ENCODE measurements at regions not wholly inside any gene's neighbourhood (a gene's known extent, or its start where the extent isn't known, plus 50 kb on each side); places are given as distances from the start of the nearest gene placed in this dataset.

DNA sequence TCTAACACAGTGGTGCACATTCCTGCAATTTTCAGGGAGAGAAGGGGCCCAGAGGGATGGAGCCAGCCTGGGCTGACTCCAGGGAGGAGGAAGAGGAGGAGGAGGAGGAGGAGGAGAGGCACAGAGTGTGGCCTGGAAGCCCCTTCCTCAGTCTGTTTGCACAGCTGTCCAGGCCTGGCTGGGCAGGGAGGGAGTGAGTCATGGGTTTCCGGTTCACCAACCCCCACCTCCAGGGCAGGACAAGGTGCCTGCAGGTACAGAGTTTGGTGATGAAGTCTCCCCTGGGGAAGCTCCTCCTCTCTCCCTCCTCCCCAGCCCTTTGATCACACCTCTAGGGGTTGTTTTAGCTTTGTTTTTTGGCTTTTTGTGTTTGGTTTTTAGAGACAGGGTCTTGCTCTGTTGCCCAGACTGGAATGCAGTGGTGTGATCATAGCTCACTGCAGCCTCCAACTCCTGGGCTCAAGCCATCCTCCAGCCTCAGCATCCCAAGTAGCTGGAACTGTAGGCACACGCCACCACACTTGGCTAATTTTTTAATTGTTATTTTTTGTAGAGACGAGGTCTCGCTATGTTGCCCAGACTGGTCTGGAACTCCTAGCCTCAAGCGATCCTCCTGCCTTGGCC is 77.5 kb upstream of the CUX1 start:
- TF ChIP-seq POLR2A (IDR thresholded peaks at IDR 0.05) (no peak), EP300 (IDR thresholded peaks at IDR 0.05) (no peak)
- TF ChIP-seq, protein P1, sequence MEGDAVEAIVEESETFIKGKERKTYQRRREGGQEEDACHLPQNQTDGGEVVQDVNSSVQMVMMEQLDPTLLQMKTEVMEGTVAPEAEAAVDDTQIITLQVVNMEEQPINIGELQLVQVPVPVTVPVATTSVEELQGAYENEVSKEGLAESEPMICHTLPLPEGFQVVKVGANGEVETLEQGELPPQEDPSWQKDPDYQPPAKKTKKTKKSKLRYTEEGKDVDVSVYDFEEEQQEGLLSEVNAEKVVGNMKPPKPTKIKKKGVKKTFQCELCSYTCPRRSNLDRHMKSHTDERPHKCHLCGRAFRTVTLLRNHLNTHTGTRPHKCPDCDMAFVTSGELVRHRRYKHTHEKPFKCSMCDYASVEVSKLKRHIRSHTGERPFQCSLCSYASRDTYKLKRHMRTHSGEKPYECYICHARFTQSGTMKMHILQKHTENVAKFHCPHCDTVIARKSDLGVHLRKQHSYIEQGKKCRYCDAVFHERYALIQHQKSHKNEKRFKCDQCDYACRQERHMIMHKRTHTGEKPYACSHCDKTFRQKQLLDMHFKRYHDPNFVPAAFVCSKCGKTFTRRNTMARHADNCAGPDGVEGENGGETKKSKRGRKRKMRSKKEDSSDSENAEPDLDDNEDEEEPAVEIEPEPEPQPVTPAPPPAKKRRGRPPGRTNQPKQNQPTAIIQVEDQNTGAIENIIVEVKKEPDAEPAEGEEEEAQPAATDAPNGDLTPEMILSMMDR (IDR thresholded peaks at IDR 0.05): no peak
